RCC 7860 (cell line): ENCODE measurements at regions not wholly inside any gene's neighbourhood (a gene's known extent, or its start where the extent isn't known, plus 50 kb on each side); places are given as distances from the start of the nearest gene placed in this dataset.

ENCODE experiments used
- DNase-seq: peaks from one replicate; pipeline ENCODE4 v3.0.0-alpha.2; 2015; ENCODE audit warnings: low spot score
- FAIRE-seq: peaks from 2 replicates; lab custom pipeline; 2012; peaks lifted over from hg19 to GRCh38; lab: Jason Lieb, UNC

DNA sequence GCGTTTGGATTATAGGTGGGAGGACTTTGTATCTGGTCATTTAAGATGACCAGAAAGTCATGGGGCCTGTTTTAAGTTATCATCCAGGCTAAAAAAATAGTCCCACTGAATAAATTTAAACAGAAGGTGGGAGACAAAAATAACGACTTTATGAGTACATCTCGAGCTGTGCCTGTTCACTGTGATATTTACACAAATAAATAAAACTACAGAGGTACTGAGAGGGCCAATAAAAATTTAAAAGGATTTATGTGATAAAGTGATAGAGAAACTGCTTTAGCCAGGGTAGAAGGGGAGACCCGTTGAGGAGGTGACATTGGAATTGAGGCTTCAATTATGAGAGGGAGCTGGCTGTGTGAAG, 53.4 kb upstream of the PMEPA1 start:
- FAIRE-seq: no peak
- no peak for DNase-seq

DNA sequence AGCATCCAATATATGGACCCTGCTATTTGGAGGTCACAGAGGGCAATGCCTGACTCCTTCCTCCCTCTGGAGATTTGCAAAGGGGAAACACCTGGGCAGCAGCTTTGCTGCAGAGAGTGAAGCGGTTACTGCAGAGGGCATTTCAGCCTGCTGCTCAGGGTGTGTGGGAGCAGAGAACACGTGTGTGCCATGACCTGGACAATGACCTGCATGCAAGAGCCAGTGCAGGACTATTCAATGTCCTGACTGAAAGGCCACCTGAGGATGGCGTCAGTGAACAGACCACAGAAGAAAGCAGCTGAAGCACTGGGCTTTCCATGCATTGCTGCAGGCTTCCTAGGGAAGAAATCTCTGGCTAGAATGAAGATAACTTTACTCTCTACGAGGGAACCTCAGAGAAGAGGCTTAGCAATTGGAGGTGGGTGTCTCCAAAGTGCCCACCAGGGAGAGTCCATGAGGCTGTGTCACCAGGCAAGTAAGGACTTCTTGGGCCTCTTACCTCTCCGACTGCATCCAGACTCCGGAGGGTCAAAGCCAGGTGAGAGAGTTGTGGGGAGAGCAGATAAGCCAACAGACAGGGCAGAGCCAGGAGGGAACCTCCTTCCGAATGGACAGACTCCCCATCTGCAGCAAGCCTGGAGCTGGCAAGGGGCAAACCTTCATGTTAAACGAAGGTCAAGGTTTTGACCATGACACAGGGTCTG, 52.9 kb upstream of the PMEPA1 start:
- DNase-seq (no peak), FAIRE-seq (no peak)

DNA sequence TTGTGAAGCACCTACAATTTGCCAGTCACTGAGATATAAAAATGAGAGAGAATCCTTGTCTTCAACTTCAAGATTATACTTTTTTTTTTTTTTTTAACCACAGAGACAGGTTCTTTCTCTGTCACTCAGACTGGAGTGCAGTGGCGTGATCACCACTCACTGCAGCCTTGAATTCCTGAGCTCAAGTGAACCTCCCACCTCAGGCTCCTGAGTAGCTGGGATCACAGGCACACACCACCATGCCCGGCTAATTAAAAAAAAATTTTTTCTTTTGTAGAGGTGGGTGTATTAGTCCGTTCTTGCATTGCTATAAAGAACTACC, 51.6 kb upstream of the PMEPA1 start:
- FAIRE-seq: no peak
- peak; percentile 30 for DNase-seq

DNA sequence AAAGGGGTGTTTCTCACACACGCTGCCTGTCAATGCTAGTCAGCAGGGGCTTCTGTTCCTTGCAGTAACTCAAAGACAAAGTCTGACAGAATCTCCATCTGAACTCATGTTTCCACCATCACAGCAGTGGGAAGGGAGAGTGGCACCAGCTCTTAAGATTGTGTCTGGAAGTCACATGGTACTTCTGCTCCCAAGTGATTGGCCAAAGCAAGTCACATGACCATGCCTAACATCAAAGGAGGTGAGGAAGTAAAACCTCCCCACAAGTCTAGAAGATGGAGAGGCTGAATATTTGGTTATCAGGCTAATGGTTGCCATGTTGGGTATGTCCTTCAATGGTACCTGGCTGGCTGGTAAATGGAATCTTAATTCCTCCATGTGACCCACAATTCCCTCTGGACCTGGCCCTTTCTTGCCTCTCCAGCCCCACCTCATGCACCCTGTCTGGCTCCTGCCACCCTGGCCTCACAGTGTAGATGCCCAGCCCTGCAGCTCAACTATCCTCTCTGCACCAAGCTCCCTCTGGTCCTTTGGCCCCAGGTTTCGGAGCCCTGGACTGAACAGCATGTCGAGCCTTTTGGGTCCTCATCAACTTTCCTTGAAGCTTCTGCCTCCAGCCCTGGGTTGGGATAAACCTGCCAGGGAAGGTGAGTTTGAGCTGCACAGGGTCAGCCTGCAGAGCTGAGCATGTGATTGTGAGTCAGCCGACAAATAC, 51.0 kb upstream of the PMEPA1 start:
- no peak for FAIRE-seq
- no peak for DNase-seq

DNA sequence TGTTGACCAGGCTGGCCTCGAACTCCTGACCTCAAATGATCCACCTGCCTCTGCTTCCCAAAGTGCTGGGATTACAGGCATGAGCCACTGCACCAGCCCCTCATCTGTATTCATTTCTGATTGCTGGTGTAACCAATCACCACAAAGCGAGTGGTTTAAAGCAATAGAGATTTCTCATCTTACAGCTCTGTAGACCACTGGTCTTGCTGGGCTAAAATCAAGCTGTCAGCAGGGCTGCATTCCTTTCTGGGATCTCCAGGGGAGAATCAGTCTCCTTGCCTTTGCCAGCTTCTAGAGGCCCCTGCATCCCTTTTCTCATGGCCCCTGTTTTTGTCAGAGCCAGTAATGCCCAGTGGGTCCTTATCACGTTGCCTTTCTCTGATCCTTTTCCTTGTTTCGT, 49.9 kb upstream of the PMEPA1 start:
- DNase-seq (no peak), FAIRE-seq (no peak)
